H9 (cell line): ENCODE measurements at regions not wholly inside any gene's neighbourhood (a gene's known extent, or its start where the extent isn't known, plus 50 kb on each side); places are given as distances from the start of the nearest gene placed in this dataset.

Source experiments
- DNase-seq: peaks from one replicate; pipeline ENCODE4 v3.0.0-alpha.2; 2017
- H2AFZ ChIP-seq: one replicate; pipeline ENCODE4 v1.6.1; 2013; ENCODE audit warnings: mild to moderate bottlenecking, low read length, control low read depth, moderate library complexity
- H2AK5ac ChIP-seq: 2 replicates; pipeline ENCODE4 v1.6.1; 2013; ENCODE audit warnings: low read length, control low read depth, mixed read lengths; ENCODE audit not compliant: insufficient read length
- H2BK120ac ChIP-seq: one replicate; pipeline ENCODE4 v1.6.1; 2013; ENCODE audit warnings: low read depth, mild to moderate bottlenecking, low read length, control low read depth, inconsistent platforms; ENCODE audit not compliant: poor library complexity, severe bottlenecking
- H2BK12ac ChIP-seq: 2 replicates; pipeline ENCODE4 v1.6.1; 2013; ENCODE audit warnings: low read length, control low read depth, mixed read lengths, low read depth; ENCODE audit not compliant: insufficient read length
- H2BK15ac ChIP-seq: 2 replicates; pipeline ENCODE4 v1.6.1; 2013; ENCODE audit warnings: low read depth, low read length, control low read depth
- H2BK20ac ChIP-seq: one replicate; pipeline ENCODE4 v1.6.1; 2013; ENCODE audit warnings: low read depth, mild to moderate bottlenecking, low read length, control low read depth, inconsistent platforms; ENCODE audit not compliant: poor library complexity, severe bottlenecking
- H2BK5ac ChIP-seq: 2 replicates; pipeline ENCODE4 v1.6.1; 2013; ENCODE audit warnings: low read length, control low read depth, mixed read lengths; ENCODE audit not compliant: insufficient read length
- H3K14ac ChIP-seq: 2 replicates; pipeline ENCODE4 v1.6.1; 2013; ENCODE audit warnings: low read length, control low read depth; ENCODE audit not compliant: insufficient read depth
- H3K18ac ChIP-seq: 2 replicates; pipeline ENCODE4 v1.6.1; 2013; ENCODE audit warnings: low read depth, mild to moderate bottlenecking, mixed read lengths, low read length, control low read depth; ENCODE audit not compliant: insufficient read length
- H3K23ac ChIP-seq: 2 replicates; pipeline ENCODE4 v1.6.1; 2013; ENCODE audit warnings: low read length, control low read depth, mixed read lengths, low read depth; ENCODE audit not compliant: insufficient read length
- H3K23me2 ChIP-seq: 2 replicates; pipeline ENCODE4 v1.6.1; 2013; ENCODE audit warnings: low read depth, mild to moderate bottlenecking, mixed read lengths, low read length, control low read depth; ENCODE audit not compliant: insufficient read length, poor library complexity, severe bottlenecking
- H3K27ac ChIP-seq: 2 replicates; pipeline ENCODE4 v1.5.1; 2013; ENCODE audit warnings: low read length, control low read depth, mixed read lengths, low read depth; ENCODE audit not compliant: insufficient read length
- H3K27me3 ChIP-seq: 2 replicates; pipeline ENCODE4 v1.6.1; 2013; ENCODE audit warnings: low read length, control low read depth, inconsistent platforms; ENCODE audit not compliant: insufficient read depth
- H3K4ac ChIP-seq: 2 replicates; pipeline ENCODE4 v1.6.1; 2013; ENCODE audit warnings: low read depth, mild to moderate bottlenecking, control low read depth, inconsistent platforms, low read length, moderate library complexity
- H3K4me1 ChIP-seq: 2 replicates; pipeline ENCODE4 v1.6.1; 2013; ENCODE audit warnings: low read length, control low read depth, inconsistent platforms; ENCODE audit not compliant: insufficient read depth
- H3K4me2 ChIP-seq: 2 replicates; pipeline ENCODE4 v1.6.1; 2013; ENCODE audit warnings: low read length, control low read depth, mixed read lengths; ENCODE audit not compliant: insufficient read length, insufficient read depth
- H3K56ac ChIP-seq: 2 replicates; pipeline ENCODE4 v1.6.1; 2013; ENCODE audit warnings: low read depth, mild to moderate bottlenecking, mixed read lengths, low read length, control low read depth; ENCODE audit not compliant: insufficient read length
- H3K79me1 ChIP-seq: 2 replicates; pipeline ENCODE4 v1.6.1; 2013; ENCODE audit warnings: low read depth, mild to moderate bottlenecking, moderate library complexity, low read length, control low read depth, inconsistent platforms; ENCODE audit not compliant: insufficient read depth, poor library complexity, severe bottlenecking
- H3K79me2 ChIP-seq: 2 replicates; pipeline ENCODE4 v1.6.1; 2013; ENCODE audit warnings: low read length, control low read depth, inconsistent platforms; ENCODE audit not compliant: insufficient read depth
- H3K9ac ChIP-seq: 2 replicates; pipeline ENCODE4 v1.6.1; 2013; ENCODE audit warnings: low read length, control low read depth, mixed read lengths; ENCODE audit not compliant: insufficient read length; ENCODE audit errors: extremely low read depth
- H3K9me3 ChIP-seq: one replicate; pipeline ENCODE4 v1.6.1; 2013; ENCODE audit warnings: low read depth, low read length, inconsistent platforms; ENCODE audit not compliant: control insufficient read depth
- H3T11ph ChIP-seq: one replicate; pipeline ENCODE4 v1.6.1; 2013; ENCODE audit warnings: mild to moderate bottlenecking, low read length, control low read depth, inconsistent platforms
- H4K20me1 ChIP-seq: one replicate; pipeline ENCODE4 v1.6.1; 2013; ENCODE audit not compliant: control insufficient read depth, insufficient read length, insufficient read depth
- H4K5ac ChIP-seq: 2 replicates; pipeline ENCODE4 v1.6.1; 2013; ENCODE audit warnings: low read depth, mild to moderate bottlenecking, mixed read lengths, low read length, control low read depth; ENCODE audit not compliant: insufficient read length
- H4K8ac ChIP-seq: replicated peaks from 2 replicates; pipeline ENCODE4 v1.6.1; 2013; ENCODE audit warnings: low read length, control low read depth, mixed read lengths, low read depth; ENCODE audit not compliant: insufficient read length
- H4K91ac ChIP-seq: 2 replicates; pipeline ENCODE4 v1.6.1; 2013; ENCODE audit warnings: low read depth, mild to moderate bottlenecking, moderate library complexity, mixed read lengths, low read length, control low read depth; ENCODE audit not compliant: insufficient read length
- H3K27ac Mint-ChIP-seq, 3 experiments: 2 replicates in 2 of 3; 3 replicates in 1 of 3; pipeline ENCODE4 v1.8.0; 2020 to 2021; ENCODE audit warnings: mixed read lengths in 3 of 3, mild to moderate bottlenecking in 1 of 3, moderate library complexity in 1 of 3
- H3K27me3 Mint-ChIP-seq: 2 replicates; pipeline ENCODE4 v1.8.0; 2021; ENCODE audit warnings: low read depth, mild to moderate bottlenecking, moderate library complexity, mixed read lengths
- H3K36me3 Mint-ChIP-seq, 3 experiments: 2 replicates in 2 of 3; 3 replicates in 1 of 3; pipeline ENCODE4 v1.8.0; 2020 to 2021; ENCODE audit warnings: low read depth in 3 of 3, mixed read lengths in 3 of 3; ENCODE audit not compliant: insufficient read depth in 1 of 3
- H3K4me1 Mint-ChIP-seq, 2 experiments: 2 replicates each; pipeline ENCODE4 v1.8.0; 2020; ENCODE audit warnings: mixed read lengths in 2 of 2
- H3K4me3 Mint-ChIP-seq, 2 experiments: 2 replicates in 1 of 2; 3 replicates in 1 of 2; pipeline ENCODE4 v1.8.0; 2020 to 2021; ENCODE audit warnings: mild to moderate bottlenecking in 2 of 2, mixed read lengths in 2 of 2, moderate library complexity in 1 of 2
- H3K9me3 Mint-ChIP-seq, 2 experiments: 2 replicates in 1 of 2; 3 replicates in 1 of 2; pipeline ENCODE4 v1.8.0; 2020; ENCODE audit warnings: mild to moderate bottlenecking in 2 of 2, mixed read lengths in 2 of 2, moderate library complexity in 1 of 2
- WGBS: extraction: QIAGEN DNeasy Blood & Tissue Kit; methylation state at CpG from one replicate; pipeline ENCODE4 v1.1.7; 2013; ENCODE audit warnings: missing lambda C conversion rate, low lambda C conversion rate, mixed read lengths; ENCODE audit not compliant: insufficient read length; ENCODE audit errors: extremely low coverage; 5-methylcytosine and 5-hydroxymethylcytosine counted together
- TF ChIP-seq, protein P1 (sequence below): fragments of 200-600 bp; sonication (generic); conservative IDR thresholded peaks from 3 replicates; pipeline ENCODE4 v1.8.0; 2021; ENCODE audit warnings: antibody characterized with exemption, mild to moderate bottlenecking

DNA sequence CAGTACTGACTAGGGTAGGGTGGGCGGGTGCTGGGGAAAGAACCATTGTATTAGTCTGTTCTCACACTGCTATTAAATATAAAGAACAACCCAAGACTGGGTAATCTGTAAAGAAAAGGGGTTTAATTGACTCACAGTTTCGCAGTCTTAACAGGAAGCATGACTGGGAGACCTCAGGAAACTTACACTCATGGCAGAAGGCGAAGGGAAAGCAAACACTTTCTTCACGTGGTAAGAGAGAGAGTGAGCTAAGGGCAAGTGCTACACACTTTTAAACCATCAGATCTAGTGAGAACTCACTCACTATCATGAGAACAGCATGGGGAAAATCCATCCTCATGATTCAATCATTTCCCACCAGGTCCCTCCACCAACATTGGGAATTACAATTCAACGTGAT, 98.0 kb downstream of the OXSM start:
- DNase-seq, result no peak
- Histone ChIP-seq H3K4me1 (peaks cover 2% of the 10 kb centered on the region; the same call in 1 of the 2 replicates), H3K56ac (no peak overlapping the region), H2AFZ (no peak overlapping the region), H4K5ac (no peak overlapping the region), H3K18ac (no peak overlapping the region), H3T11ph (no peak overlapping the region), H3K23ac (no peak overlapping the region), H3K79me2 (no peaks in the 10 kb centered on the region), H3K79me1 (no peaks in the 10 kb centered on the region), H4K91ac (no peak overlapping the region), H2AK5ac (no peak overlapping the region), H2BK12ac (no peak overlapping the region), H4K20me1 (no peaks in the 10 kb centered on the region), H2BK5ac (no peak overlapping the region), H3K23me2 (no peaks in the 10 kb centered on the region), H3K27me3 (no peaks in the 10 kb centered on the region), H3K4ac (no peak overlapping the region), H4K8ac (no peak overlapping the region), H3K9ac (no peak overlapping the region), H3K27ac (no peak overlapping the region), H2BK120ac (no peak overlapping the region), H3K14ac (no peak overlapping the region), H2BK15ac (no peak overlapping the region), H2BK20ac (no peak overlapping the region), H3K9me3 (no peaks in the 10 kb centered on the region), H3K4me2 (no peak overlapping the region)
- H3K4me1 Mint-ChIP-seq, result peaks cover 15 to 20% of the 10 kb centered on the region in 2 experiments
- H3K4me3 Mint-ChIP-seq, result no peak overlapping the region
- no peak overlapping the region for H3K27ac Mint-ChIP-seq
- H3K9me3 Mint-ChIP-seq, result no peaks in the 10 kb centered on the region
- TF ChIP-seq, protein P1, sequence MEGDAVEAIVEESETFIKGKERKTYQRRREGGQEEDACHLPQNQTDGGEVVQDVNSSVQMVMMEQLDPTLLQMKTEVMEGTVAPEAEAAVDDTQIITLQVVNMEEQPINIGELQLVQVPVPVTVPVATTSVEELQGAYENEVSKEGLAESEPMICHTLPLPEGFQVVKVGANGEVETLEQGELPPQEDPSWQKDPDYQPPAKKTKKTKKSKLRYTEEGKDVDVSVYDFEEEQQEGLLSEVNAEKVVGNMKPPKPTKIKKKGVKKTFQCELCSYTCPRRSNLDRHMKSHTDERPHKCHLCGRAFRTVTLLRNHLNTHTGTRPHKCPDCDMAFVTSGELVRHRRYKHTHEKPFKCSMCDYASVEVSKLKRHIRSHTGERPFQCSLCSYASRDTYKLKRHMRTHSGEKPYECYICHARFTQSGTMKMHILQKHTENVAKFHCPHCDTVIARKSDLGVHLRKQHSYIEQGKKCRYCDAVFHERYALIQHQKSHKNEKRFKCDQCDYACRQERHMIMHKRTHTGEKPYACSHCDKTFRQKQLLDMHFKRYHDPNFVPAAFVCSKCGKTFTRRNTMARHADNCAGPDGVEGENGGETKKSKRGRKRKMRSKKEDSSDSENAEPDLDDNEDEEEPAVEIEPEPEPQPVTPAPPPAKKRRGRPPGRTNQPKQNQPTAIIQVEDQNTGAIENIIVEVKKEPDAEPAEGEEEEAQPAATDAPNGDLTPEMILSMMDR, result no peak
- no peaks in the 10 kb centered on the region for H3K27me3 Mint-ChIP-seq
- no peaks in the 10 kb centered on the region for H3K36me3 Mint-ChIP-seq
- no CpG with 5 or more reads among the region's 5 CpGs for WGBS
